HepG2 (cell line): ENCODE measurements at regions not wholly inside any gene's neighbourhood (a gene's known extent, or its start where the extent isn't known, plus 50 kb on each side); places are given as distances from the start of the nearest gene placed in this dataset.

Experiments
- ATAC-seq: fragments of 200-7000 bp; cut with Tn5 transposase; 3 replicates; pipeline ENCODE4 v1.9.1; 2020; ENCODE audit warnings: mild to moderate bottlenecking, moderate library complexity
- BruUV-seq: library from RNA; stranded (reverse); fragments of 400-500 nt; replicated peaks from 2 replicates; lab custom pipeline; 2021; lab: Mats Ljungman, UMichigan
- CTCF ChIA-PET: fragments of 300-600 bp; formaldehyde crosslinking; extraction: SDS; loops from one replicate; lab custom pipeline; 2021; ENCODE audit warnings: low total read pairs, inconsistent platforms, low intra/inter-chr PET ratio; lab: Yijun Ruan, JAX
- POLR2A ChIA-PET: fragments of 350-600 bp; sonication (Branson Sonifier 250); formaldehyde crosslinking; loops from one replicate; lab custom pipeline; 2020; ENCODE audit warnings: antibody characterized with exemption, inconsistent platforms; lab: Yijun Ruan, JAX
- DNase-seq: peaks from one replicate; pipeline ENCODE4 v3.0.0-alpha.2; 2015; ENCODE audit warnings: low spot score
- FAIRE-seq: peaks from 3 replicates; lab custom pipeline; 2011; peaks lifted over from hg19 to GRCh38; lab: Jason Lieb, UNC
- H2AFZ ChIP-seq: one replicate; pipeline ENCODE4 v1.6.1; 2011; ENCODE audit warnings: low read length, inconsistent platforms
- H3K27ac ChIP-seq: fragments of 300-600 bp; 3 replicates; pipeline ENCODE4 v1.8.0; 2011; ENCODE audit warnings: mixed run types, mild to moderate bottlenecking, mixed read lengths, low read length, inconsistent platforms; ENCODE audit not compliant: insufficient read depth; ENCODE audit errors: extremely low read length
- H3K27me3 ChIP-seq, 2 experiments: fragments of 200-600 bp in 1 of 2; 2 replicates in 1 of 2; 3 replicates in 1 of 2; pipeline versions ENCODE4 v1.6.0 to v1.8.0; 2011; ENCODE audit warnings: low read length in 2 of 2, mild to moderate bottlenecking in 2 of 2, moderate library complexity in 2 of 2, inconsistent platforms in 1 of 2; ENCODE audit not compliant: insufficient read depth in 2 of 2, control insufficient read depth in 1 of 2
- H3K36me3 ChIP-seq, 2 experiments: fragments of 200-600 bp in 1 of 2; replicated peaks in 1 of 2; 2 replicates in 1 of 2; 3 replicates in 1 of 2; pipeline versions ENCODE4 v1.5.1 to v1.8.0; 2011; ENCODE audit warnings: low read length in 2 of 2, inconsistent platforms in 1 of 2; ENCODE audit not compliant: insufficient read depth in 2 of 2, control insufficient read depth in 1 of 2
- H3K4me1 ChIP-seq: 2 replicates; pipeline ENCODE4 v1.5.1; 2012; ENCODE audit warnings: low read length, inconsistent platforms; ENCODE audit not compliant: insufficient read depth
- H3K4me2 ChIP-seq: 2 replicates; pipeline ENCODE4 v1.6.0; 2011; ENCODE audit warnings: low read depth, low read length, inconsistent platforms
- H3K4me3 ChIP-seq, 3 experiments: fragments of 200-600 bp in 1 of 3; sonication (generic), shearing (Covaris generic) in 1 of 3; replicated peaks in 1 of 3; 2 replicates each; pipeline ENCODE4 v1.5.1; 2011 to 2016; ENCODE audit warnings: low read length in 3 of 3, inconsistent platforms in 2 of 3, low read depth in 2 of 3, mild to moderate bottlenecking in 2 of 3, control low read depth in 1 of 3, mixed read lengths in 1 of 3; ENCODE audit not compliant: insufficient read depth in 1 of 3
- H3K79me2 ChIP-seq: one replicate; pipeline ENCODE4 v1.6.1; 2011; ENCODE audit warnings: low read length, inconsistent platforms; ENCODE audit not compliant: insufficient read depth
- H3K9ac ChIP-seq: 2 replicates; pipeline ENCODE4 v1.6.0; 2011; ENCODE audit warnings: mild to moderate bottlenecking, low read depth, low read length, inconsistent platforms; ENCODE audit not compliant: insufficient read depth
- H3K9me3 ChIP-seq: 2 replicates; pipeline ENCODE4 v1.5.1; 2012; ENCODE audit warnings: mild to moderate bottlenecking, low read length
- H4K20me1 ChIP-seq: 2 replicates; pipeline ENCODE4 v1.6.0; 2011; ENCODE audit warnings: inconsistent platforms, mild to moderate bottlenecking, low read length, moderate library complexity; ENCODE audit not compliant: insufficient read depth
- GATA4 ChIP-seq: sonication (generic); IDR thresholded peaks from 2 replicates; pipeline ENCODE4 v1.6.1; 2016; ENCODE audit warnings: antibody characterized with exemption, low read depth, borderline replicate concordance
- IKZF5 ChIP-seq: IDR thresholded peaks from 2 replicates; pipeline ENCODE4 v1.6.1; 2018; ENCODE audit warnings: missing genetic modification reagents, mild to moderate bottlenecking, missing compliant biosample characterization
- KLF12 ChIP-seq: sonication (generic); formaldehyde crosslinking; IDR thresholded peaks from 2 replicates; pipeline ENCODE4 v1.4.0; 2020; ENCODE audit warnings: missing genetic modification reagents, borderline replicate concordance
- SRF ChIP-seq: IDR thresholded peaks from 2 replicates; pipeline ENCODE4 v1.6.1; 2011; ENCODE audit warnings: mild to moderate bottlenecking, low read depth, low read length, moderate library complexity
- ZNF788 ChIP-seq: sonication (generic); formaldehyde crosslinking; IDR thresholded peaks from 2 replicates; pipeline ENCODE4 v1.5.0; 2020; ENCODE audit warnings: mild to moderate bottlenecking, missing genetic modification reagents, borderline replicate concordance
- WGBS: methylation state at CpG from one replicate; pipeline ENCODE4 v1.1.6; 2017; ENCODE audit warnings: low lambda C conversion rate; 5-methylcytosine and 5-hydroxymethylcytosine counted together
- in situ Hi-C: cut with HindIII; loops from 2 replicates; pipeline ENCODE4 v1.10.0; 2017; ENCODE audit warnings: low pct_unique_long_range_greater_than_20kb; ENCODE audit not compliant: extremely low pct_ligation_motif_present
- intact Hi-C: fragments of 100-400 bp; cut with micrococcal nuclease; formaldehyde crosslinking; loops from one replicate; pipeline ENCODE4 v1.10.0; 2022; ENCODE audit not compliant: unreplicated experiment

DNA sequence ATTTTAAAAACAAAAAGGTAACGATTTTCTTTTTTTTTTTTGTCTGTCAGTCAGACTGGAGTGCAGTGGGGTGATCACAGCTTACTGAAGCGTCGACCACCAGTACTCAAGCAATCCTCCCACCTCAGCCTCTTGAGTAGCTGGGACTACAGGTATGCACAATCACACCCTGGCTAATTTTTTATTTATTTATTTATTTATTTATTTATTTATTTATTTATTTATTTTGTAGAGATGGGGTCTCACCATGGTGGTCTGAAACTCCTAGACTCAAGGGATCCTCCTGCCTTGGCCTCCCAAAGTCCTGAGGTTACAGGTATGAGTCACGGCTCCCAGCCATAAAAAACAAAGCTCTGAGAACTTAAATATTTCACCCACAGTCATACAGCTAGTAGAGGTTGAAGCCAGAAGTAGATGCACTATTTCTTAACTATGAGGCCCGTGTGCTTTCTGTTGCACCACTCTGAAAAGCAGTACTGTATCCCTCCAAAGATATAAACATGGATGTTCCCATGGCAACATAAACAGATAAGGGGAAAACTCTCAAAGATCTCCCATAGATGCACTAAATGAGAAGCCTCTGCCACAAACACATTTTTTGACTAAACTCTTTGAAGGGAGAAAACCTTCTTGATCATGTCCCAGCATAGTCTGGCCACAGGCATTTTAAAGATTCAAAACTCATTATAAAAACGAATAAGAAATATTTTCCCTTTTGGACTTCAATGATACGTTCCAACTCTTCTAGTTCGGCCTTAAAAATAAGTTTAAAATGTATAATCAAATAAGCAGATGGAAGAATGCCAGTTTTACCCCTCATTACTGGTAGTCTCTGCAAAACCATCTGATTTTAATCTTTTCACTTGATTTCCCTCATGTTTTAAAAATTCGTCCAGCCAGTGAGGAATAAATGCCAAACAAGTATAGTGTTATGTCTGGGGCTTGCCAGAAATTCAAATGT is 162.3 kb upstream of the ARHGEF26 start (continued):
- TF ChIP-seq GATA4 (no peak), KLF12 (CRISPR knock-in tag) (no peak), IKZF5 (no peak)

- no peak overlapping the region for H3K4me2 ChIP-seq
- POLR2A ChIA-PET = no interaction called here
- H4K20me1 ChIP-seq = no peaks in the 10 kb centered on the region
- TF ChIP-seq ZNF788 (CRISPR knock-in tag) = no peak
- TF ChIP-seq SRF = no peak
- TF ChIP-seq, all 625 proteins: peak for 0
- Histone ChIP-seq H3K36me3 (no peaks in the 10 kb centered on the region), H3K4me1 (no peaks in the 10 kb centered on the region), H3K9ac (no peak overlapping the region), H3K27ac (no peak overlapping the region), H3K27me3 (no peaks in the 10 kb centered on the region), H2AFZ (no peak overlapping the region), H3K79me2 (no peaks in the 10 kb centered on the region), H3K4me3 (no peak overlapping the region), H3K9me3 (no peaks in the 10 kb centered on the region)
- FAIRE-seq (no peak), DNase-seq (no peak), ATAC-seq (no peak)
- 12% methylated on average over 3 of the region's 3 CpGs for WGBS
- BruUV-seq = no TSS peak
- intact Hi-C loops (no loop called here), in situ Hi-C loops (no loop called here)
- CTCF ChIA-PET = no interaction called here
Observed at GRCh38 chr3:153960458-153961074, 160.6 kb upstream of the ARHGEF26 start.
